GM23338 (cell line): ENCODE measurements at regions not wholly inside any gene's neighbourhood (a gene's known extent, or its start where the extent isn't known, plus 50 kb on each side); places are given as distances from the start of the nearest gene placed in this dataset.

ENCODE experiments used
- ATAC-seq: fragments of 200-7000 bp; cut with Tn5 transposase; 3 replicates; pipeline ENCODE4 v1.9.1; 2020
- DNase-seq: peaks from one replicate; pipeline ENCODE4 v3.0.0-alpha.2; 2015; ENCODE audit warnings: low spot score
- H2AFZ ChIP-seq: fragments of 200-600 bp; sonication (generic); 2 replicates; pipeline ENCODE4 v1.8.0; 2016; ENCODE audit warnings: antibody characterized with exemption, mild to moderate bottlenecking, moderate library complexity
- H3F3A ChIP-seq: fragments of 200-600 bp; sonication (generic); replicated peaks from 2 replicates; pipeline ENCODE4 v1.8.0; 2017; ENCODE audit warnings: antibody characterized with exemption, mixed run types, low read depth
- H3K27ac ChIP-seq: fragments of 200-600 bp; sonication (generic); 2 replicates; pipeline ENCODE4 v1.6.1; 2016; ENCODE audit warnings: low read depth
- H3K27me3 ChIP-seq: fragments of 200-600 bp; sonication (generic); 2 replicates; pipeline ENCODE4 v1.8.0; 2016; ENCODE audit warnings: mild to moderate bottlenecking, mixed run types, moderate library complexity; ENCODE audit not compliant: insufficient read depth
- H3K36me3 ChIP-seq: fragments of 200-600 bp; sonication (generic); 2 replicates; pipeline ENCODE4 v1.8.0; 2016; ENCODE audit warnings: mild to moderate bottlenecking; ENCODE audit not compliant: insufficient read depth
- H3K4me1 ChIP-seq: fragments of 200-600 bp; sonication (generic); 2 replicates; pipeline ENCODE4 v1.8.0; 2016; ENCODE audit warnings: mild to moderate bottlenecking, moderate library complexity; ENCODE audit not compliant: insufficient read depth
- H3K4me2 ChIP-seq: fragments of 200-600 bp; sonication (generic); 2 replicates; pipeline ENCODE4 v1.7.1; 2017; ENCODE audit warnings: mixed run types
- H3K4me3 ChIP-seq: fragments of 200-600 bp; sonication (generic); 2 replicates; pipeline ENCODE4 v1.6.1; 2016; ENCODE audit warnings: mixed run types
- H3K79me2 ChIP-seq: fragments of 200-600 bp; sonication (generic); replicated peaks from 2 replicates; pipeline ENCODE4 v1.8.0; 2017; ENCODE audit warnings: mild to moderate bottlenecking; ENCODE audit not compliant: insufficient read depth
- H3K9me2 ChIP-seq: fragments of 200-600 bp; sonication (generic); 2 replicates; pipeline ENCODE4 v1.8.0; 2017; ENCODE audit not compliant: insufficient read depth
- H4K20me1 ChIP-seq: fragments of 200-600 bp; sonication (generic); replicated peaks from 2 replicates; pipeline ENCODE4 v1.8.0; 2017; ENCODE audit warnings: mild to moderate bottlenecking; ENCODE audit not compliant: insufficient read depth
- H3K27ac Mint-ChIP-seq: 2 replicates; pipeline ENCODE4 v1.8.0; 2020; ENCODE audit warnings: inconsistent platforms, mild to moderate bottlenecking, moderate library complexity, mixed read lengths
- H3K27me3 Mint-ChIP-seq: 3 replicates; pipeline ENCODE4 v1.8.0; 2022; ENCODE audit warnings: low read depth, mild to moderate bottlenecking, moderate library complexity, mixed read lengths, inconsistent platforms; ENCODE audit not compliant: insufficient read depth, poor library complexity
- H3K36me3 Mint-ChIP-seq: 3 replicates; pipeline ENCODE4 v1.8.0; 2021; ENCODE audit warnings: low read depth, mild to moderate bottlenecking, inconsistent platforms, moderate library complexity, mixed read lengths
- H3K4me1 Mint-ChIP-seq: 3 replicates; pipeline ENCODE4 v1.8.0; 2020; ENCODE audit warnings: mild to moderate bottlenecking, inconsistent platforms, mixed read lengths
- H3K4me3 Mint-ChIP-seq: 3 replicates; pipeline ENCODE4 v1.8.0; 2021; ENCODE audit warnings: moderate library complexity, mild to moderate bottlenecking, inconsistent platforms, mixed read lengths
- H3K9me3 Mint-ChIP-seq: 3 replicates; pipeline ENCODE4 v1.8.0; 2020; ENCODE audit warnings: moderate library complexity, mild to moderate bottlenecking, inconsistent platforms, mixed read lengths
- JUNB ChIP-seq: IDR thresholded peaks from one replicate; pipeline ENCODE4 v1.6.1; 2016; ENCODE audit warnings: antibody characterized with exemption; ENCODE audit not compliant: unreplicated experiment
- NANOG ChIP-seq: IDR thresholded peaks from 2 replicates; pipeline ENCODE4 v1.6.1; 2016; ENCODE audit warnings: antibody characterized with exemption, borderline replicate concordance
- POLR2AphosphoS5 ChIP-seq: IDR thresholded peaks from 2 replicates; pipeline ENCODE4 v1.6.1; 2016; ENCODE audit warnings: antibody characterized with exemption, low read depth
- ZNF114 ChIP-seq: fragments of 250-450 bp; sonication (Bioruptor Pico); IDR thresholded peaks from 2 replicates; pipeline ENCODE4 v1.5.0; 2020; ENCODE audit warnings: mild to moderate bottlenecking, moderate library complexity
- ZNF331 ChIP-seq: fragments of 250-450 bp; sonication (Bioruptor Pico); IDR thresholded peaks from 2 replicates; pipeline ENCODE4 v1.5.0; 2020; ENCODE audit warnings: low read depth, mild to moderate bottlenecking, moderate library complexity
- TF ChIP-seq, protein P1 (sequence below): IDR thresholded peaks from 2 replicates; pipeline ENCODE4 v1.6.1; 2016; ENCODE audit warnings: antibody characterized with exemption
- TF ChIP-seq, protein P2 (sequence below): fragments of 250-450 bp; sonication (Bioruptor Pico); IDR thresholded peaks from 2 replicates; pipeline ENCODE4 v1.5.0; 2020; ENCODE audit warnings: mild to moderate bottlenecking, moderate library complexity
- TF ChIP-seq, protein P3 (sequence below), 2 experiments: fragments of 200-600 bp in 1 of 2; sonication (generic) in 1 of 2; conservative IDR thresholded peaks; 2 replicates each; pipeline versions ENCODE4 v1.5.1 to v1.6.1; 2016 to 2017; ENCODE audit warnings: antibody characterized with exemption in 2 of 2, low read depth in 2 of 2, mild to moderate bottlenecking in 2 of 2, moderate library complexity in 1 of 2
- TF ChIP-seq, protein P4 (sequence below): IDR thresholded peaks from one replicate; pipeline ENCODE4 v1.6.1; 2018; ENCODE audit warnings: antibody characterized with exemption; ENCODE audit not compliant: unreplicated experiment

DNA sequence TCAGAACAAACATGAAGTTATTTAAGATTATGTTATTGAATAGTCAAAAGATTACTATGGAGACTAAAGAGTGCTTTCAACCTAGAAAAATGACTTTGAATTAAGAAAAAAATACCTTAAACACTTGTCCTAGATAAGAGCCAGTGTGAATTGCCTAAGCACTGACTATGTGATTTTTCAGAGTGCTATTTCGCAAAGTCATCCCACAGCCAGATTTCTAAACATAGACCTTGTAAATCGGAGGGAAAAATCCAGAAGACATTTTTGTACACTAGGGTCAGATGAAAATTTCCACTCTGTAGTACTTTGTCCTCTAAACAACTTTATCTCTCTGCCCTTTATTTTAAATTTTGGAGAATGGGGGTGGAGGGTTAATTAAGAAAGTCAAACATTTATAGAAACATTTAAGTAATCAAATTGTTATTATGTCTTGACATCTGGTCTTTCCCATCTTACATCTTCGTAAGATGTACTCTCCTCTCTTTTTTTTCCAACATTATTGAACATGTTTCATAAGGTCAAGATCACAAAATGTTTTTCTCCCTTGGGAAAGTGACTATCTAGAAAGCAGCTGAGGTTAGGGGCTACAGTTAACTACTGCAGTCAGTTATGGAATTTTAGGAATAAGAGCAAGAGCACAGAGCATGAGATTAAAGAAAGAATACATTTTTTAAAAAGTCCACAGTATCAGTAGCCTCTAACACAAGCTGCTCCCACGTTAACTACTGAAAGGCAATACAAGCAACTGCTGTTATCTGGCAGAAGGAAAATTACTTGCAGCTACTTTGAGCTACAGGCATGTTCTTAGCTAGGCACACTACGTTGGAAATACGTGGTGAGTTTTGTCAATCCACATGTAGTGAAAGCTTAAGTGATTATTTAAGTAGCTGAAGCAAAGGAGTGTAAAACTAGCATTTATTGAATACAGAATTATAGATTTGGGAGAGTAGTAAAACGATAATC, 648.5 kb downstream of the HTR1B start:
- Mint-ChIP-seq H3K9me3 (no peaks in the 10 kb centered on the region), H3K36me3 (0 out of 3 replicates have a peak, but pooled peaks cover 2% of the 10 kb centered on the region), H3K27ac (peak overlapping the region; percentile 80), H3K27me3 (no peaks in the 10 kb centered on the region), H3K4me1 (peaks cover 6% of the 10 kb centered on the region; the same call in 2 of the 3 replicates), H3K4me3 (no peak overlapping the region)
- ATAC-seq: no peak
- Histone ChIP-seq H3K4me1 (no peaks in the 10 kb centered on the region), H4K20me1 (0 out of 2 replicates have a peak, but pooled peaks cover 4% of the 10 kb centered on the region), H3K9me2 (no peaks in the 10 kb centered on the region), H3K4me3 (no peak overlapping the region), H3K4me2 (no peak overlapping the region), H3F3A (no peaks in the 10 kb centered on the region), H2AFZ (no peak overlapping the region), H3K79me2 (no peaks in the 10 kb centered on the region), H3K27me3 (no peaks in the 10 kb centered on the region), H3K36me3 (no peaks in the 10 kb centered on the region), H3K27ac (no peak overlapping the region)
- TF ChIP-seq JUNB (no peak), ZNF114 (no peak), POLR2AphosphoS5 (no peak), ZNF331 (CRISPR knock-in tag) (no peak), NANOG (no peak)
- TF ChIP-seq, protein P1, sequence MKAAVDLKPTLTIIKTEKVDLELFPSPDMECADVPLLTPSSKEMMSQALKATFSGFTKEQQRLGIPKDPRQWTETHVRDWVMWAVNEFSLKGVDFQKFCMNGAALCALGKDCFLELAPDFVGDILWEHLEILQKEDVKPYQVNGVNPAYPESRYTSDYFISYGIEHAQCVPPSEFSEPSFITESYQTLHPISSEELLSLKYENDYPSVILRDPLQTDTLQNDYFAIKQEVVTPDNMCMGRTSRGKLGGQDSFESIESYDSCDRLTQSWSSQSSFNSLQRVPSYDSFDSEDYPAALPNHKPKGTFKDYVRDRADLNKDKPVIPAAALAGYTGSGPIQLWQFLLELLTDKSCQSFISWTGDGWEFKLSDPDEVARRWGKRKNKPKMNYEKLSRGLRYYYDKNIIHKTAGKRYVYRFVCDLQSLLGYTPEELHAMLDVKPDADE: no peak
- TF ChIP-seq, protein P2, sequence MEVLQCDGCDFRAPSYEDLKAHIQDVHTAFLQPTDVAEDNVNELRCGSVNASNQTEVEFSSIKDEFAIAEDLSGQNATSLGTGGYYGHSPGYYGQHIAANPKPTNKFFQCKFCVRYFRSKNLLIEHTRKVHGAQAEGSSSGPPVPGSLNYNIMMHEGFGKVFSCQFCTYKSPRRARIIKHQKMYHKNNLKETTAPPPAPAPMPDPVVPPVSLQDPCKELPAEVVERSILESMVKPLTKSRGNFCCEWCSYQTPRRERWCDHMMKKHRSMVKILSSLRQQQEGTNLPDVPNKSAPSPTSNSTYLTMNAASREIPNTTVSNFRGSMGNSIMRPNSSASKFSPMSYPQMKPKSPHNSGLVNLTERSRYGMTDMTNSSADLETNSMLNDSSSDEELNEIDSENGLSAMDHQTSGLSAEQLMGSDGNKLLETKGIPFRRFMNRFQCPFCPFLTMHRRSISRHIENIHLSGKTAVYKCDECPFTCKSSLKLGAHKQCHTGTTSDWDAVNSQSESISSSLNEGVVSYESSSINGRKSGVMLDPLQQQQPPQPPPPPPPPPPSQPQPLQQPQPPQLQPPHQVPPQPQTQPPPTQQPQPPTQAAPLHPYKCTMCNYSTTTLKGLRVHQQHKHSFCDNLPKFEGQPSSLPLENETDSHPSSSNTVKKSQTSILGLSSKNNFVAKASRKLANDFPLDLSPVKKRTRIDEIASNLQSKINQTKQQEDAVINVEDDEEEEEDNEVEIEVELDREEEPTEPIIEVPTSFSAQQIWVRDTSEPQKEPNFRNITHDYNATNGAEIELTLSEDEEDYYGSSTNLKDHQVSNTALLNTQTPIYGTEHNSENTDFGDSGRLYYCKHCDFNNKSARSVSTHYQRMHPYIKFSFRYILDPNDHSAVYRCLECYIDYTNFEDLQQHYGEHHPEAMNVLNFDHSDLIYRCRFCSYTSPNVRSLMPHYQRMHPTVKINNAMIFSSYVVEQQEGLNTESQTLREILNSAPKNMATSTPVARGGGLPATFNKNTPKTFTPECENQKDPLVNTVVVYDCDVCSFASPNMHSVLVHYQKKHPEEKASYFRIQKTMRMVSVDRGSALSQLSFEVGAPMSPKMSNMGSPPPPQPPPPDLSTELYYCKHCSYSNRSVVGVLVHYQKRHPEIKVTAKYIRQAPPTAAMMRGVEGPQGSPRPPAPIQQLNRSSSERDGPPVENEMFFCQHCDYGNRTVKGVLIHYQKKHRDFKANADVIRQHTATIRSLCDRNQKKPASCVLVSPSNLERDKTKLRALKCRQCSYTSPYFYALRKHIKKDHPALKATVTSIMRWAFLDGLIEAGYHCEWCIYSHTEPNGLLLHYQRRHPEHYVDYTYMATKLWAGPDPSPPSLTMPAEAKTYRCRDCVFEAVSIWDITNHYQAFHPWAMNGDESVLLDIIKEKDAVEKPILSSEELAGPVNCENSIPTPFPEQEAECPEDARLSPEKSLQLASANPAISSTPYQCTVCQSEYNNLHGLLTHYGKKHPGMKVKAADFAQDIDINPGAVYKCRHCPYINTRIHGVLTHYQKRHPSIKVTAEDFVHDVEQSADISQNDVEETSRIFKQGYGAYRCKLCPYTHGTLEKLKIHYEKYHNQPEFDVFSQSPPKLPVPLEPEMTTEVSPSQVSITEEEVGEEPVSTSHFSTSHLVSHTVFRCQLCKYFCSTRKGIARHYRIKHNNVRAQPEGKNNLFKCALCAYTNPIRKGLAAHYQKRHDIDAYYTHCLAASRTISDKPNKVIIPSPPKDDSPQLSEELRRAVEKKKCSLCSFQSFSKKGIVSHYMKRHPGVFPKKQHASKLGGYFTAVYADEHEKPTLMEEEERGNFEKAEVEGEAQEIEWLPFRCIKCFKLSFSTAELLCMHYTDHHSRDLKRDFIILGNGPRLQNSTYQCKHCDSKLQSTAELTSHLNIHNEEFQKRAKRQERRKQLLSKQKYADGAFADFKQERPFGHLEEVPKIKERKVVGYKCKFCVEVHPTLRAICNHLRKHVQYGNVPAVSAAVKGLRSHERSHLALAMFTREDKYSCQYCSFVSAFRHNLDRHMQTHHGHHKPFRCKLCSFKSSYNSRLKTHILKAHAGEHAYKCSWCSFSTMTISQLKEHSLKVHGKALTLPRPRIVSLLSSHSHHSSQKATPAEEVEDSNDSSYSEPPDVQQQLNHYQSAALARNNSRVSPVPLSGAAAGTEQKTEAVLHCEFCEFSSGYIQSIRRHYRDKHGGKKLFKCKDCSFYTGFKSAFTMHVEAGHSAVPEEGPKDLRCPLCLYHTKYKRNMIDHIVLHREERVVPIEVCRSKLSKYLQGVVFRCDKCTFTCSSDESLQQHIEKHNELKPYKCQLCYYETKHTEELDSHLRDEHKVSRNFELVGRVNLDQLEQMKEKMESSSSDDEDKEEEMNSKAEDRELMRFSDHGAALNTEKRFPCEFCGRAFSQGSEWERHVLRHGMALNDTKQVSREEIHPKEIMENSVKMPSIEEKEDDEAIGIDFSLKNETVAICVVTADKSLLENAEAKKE (CRISPR knock-in tag): no peak
- TF ChIP-seq, protein P3, sequence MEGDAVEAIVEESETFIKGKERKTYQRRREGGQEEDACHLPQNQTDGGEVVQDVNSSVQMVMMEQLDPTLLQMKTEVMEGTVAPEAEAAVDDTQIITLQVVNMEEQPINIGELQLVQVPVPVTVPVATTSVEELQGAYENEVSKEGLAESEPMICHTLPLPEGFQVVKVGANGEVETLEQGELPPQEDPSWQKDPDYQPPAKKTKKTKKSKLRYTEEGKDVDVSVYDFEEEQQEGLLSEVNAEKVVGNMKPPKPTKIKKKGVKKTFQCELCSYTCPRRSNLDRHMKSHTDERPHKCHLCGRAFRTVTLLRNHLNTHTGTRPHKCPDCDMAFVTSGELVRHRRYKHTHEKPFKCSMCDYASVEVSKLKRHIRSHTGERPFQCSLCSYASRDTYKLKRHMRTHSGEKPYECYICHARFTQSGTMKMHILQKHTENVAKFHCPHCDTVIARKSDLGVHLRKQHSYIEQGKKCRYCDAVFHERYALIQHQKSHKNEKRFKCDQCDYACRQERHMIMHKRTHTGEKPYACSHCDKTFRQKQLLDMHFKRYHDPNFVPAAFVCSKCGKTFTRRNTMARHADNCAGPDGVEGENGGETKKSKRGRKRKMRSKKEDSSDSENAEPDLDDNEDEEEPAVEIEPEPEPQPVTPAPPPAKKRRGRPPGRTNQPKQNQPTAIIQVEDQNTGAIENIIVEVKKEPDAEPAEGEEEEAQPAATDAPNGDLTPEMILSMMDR (conservative IDR thresholded peaks at IDR 0.05; ENCODE audit: low read depth in 2 of 2): no peak
- TF ChIP-seq, protein P4, sequence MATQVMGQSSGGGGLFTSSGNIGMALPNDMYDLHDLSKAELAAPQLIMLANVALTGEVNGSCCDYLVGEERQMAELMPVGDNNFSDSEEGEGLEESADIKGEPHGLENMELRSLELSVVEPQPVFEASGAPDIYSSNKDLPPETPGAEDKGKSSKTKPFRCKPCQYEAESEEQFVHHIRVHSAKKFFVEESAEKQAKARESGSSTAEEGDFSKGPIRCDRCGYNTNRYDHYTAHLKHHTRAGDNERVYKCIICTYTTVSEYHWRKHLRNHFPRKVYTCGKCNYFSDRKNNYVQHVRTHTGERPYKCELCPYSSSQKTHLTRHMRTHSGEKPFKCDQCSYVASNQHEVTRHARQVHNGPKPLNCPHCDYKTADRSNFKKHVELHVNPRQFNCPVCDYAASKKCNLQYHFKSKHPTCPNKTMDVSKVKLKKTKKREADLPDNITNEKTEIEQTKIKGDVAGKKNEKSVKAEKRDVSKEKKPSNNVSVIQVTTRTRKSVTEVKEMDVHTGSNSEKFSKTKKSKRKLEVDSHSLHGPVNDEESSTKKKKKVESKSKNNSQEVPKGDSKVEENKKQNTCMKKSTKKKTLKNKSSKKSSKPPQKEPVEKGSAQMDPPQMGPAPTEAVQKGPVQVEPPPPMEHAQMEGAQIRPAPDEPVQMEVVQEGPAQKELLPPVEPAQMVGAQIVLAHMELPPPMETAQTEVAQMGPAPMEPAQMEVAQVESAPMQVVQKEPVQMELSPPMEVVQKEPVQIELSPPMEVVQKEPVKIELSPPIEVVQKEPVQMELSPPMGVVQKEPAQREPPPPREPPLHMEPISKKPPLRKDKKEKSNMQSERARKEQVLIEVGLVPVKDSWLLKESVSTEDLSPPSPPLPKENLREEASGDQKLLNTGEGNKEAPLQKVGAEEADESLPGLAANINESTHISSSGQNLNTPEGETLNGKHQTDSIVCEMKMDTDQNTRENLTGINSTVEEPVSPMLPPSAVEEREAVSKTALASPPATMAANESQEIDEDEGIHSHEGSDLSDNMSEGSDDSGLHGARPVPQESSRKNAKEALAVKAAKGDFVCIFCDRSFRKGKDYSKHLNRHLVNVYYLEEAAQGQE: no peak
- no peak for DNase-seq
